LNCAP (cell line): ENCODE measurements at regions not wholly inside any gene's neighbourhood (a gene's known extent, or its start where the extent isn't known, plus 50 kb on each side); places are given as distances from the start of the nearest gene placed in this dataset.

ENCODE experiments used
- CTCF ChIP-seq: fragments of 450-650 bp; IDR thresholded peaks from 2 replicates; pipeline ENCODE4 v1.5.1; 2017; ENCODE audit warnings: mild to moderate bottlenecking

DNA sequence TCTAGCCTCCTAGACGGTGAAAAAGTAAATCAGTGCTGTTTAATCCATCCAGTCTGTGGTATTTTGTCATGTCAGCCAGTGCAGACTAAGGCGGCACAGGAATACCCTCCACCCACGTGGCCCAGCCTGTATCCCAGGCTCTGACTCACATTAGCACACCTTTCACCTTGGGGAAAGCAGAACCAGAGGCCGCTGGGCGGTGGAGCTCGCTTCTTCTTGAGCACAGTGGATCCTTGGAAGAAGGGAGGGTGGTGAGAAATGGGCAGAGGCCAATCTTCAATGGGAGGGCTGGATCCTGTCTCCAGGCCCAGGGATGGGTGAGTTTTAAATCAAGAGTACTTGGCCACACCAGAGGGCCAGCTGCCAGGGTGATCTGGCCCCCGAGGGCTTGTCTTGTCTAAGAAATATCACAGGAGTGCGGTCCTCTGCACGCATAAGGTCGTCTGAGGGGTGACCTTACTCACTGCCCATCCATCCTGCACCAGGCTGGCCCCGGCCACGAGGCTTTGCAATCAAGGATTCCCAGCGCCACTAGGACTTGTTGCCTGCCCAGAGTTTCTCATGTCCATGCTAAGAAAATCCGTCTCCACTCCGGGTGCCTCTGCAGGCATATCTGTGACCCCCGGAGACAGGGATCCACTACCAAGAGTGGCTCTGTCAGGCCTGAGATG, 658.5 kb downstream of the BRD1 start:
- no peak for TF ChIP-seq CTCF

DNA sequence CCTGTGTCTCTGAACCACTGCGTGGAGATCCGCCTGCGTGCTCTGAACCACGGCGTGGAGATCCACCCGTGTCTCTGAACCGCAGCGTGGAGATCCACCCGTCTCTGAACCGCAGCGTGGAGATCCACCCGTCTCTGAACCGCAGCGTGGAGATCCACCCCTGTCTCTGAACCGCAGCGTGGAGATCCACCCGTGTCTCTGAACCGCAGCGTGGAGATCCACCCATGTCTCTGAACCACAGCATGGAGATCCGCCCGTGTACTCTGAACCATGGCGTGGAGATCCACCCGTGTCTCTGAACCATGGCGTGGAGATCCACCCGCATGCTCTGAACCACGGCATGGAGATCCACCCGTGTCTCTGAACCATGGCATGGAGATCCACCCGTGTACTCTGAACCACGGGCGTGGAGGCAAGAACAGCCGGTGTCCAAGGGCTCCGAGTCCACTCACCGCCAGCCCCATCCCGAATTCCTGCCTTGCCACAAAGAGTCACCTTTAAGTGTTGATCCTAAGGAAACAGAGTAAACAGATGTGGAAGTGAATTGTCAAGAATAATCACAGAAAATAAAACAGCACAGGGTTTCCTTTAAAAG, 659.4 kb downstream of the BRD1 start:
- TF ChIP-seq CTCF: no peak

DNA sequence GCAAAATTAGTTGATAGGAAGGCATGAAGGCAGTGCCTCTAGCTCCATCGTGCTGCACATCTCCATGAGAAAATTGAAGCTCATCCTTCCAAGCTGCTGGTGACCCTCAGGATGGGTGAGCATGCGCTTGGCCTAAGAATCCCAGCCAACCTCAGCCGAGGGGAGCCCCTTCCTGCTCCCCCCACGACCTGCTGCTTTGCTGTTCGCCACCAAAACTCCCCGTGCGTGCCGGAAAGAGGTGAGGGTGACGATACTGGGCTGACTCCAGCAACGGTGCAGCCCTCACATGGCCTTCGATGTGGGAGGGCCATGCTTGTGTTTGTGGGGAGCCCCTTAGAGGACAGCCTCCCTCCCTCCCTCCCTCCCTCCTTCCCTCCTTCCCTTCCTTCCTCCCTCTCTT, 660.9 kb downstream of the BRD1 start:
- TF ChIP-seq CTCF: no peak

GRCh38 chr22:49166211-49166610, 661.5 kb downstream of the BRD1 start:
- TF ChIP-seq CTCF: no peak

GRCh38 chr22:49164773-49165320, 662.8 kb downstream of the BRD1 start:
- TF ChIP-seq CTCF: no peak

- TF ChIP-seq CTCF: no peak
Observed at GRCh38 chr22:49163960-49164690, 663.5 kb downstream of the BRD1 start.

- no peak for TF ChIP-seq CTCF
Observed at GRCh38 chr22:49163258-49163959, 664.3 kb downstream of the BRD1 start.
